Gastrocnemius medialis (tissue), 4 donors: ENCODE measurements at regions not wholly inside any gene's neighbourhood (a gene's known extent, or its start where the extent isn't known, plus 50 kb on each side); places are given as distances from the start of the nearest gene placed in this dataset.

Experiments
- ATAC-seq, 2 donors: fragments of 150-250 bp; one replicate each; pipeline ENCODE4 v1.9.1; 2016
- DNase-seq, 2 donors: peaks; one replicate each; pipeline ENCODE4 v3.0.0-alpha.2; 2019
- H3K27ac ChIP-seq, 4 donors: fragments of 200-600 bp; sonication (generic); 1 replicate in 1 of 4; 2 replicates in 3 of 4; pipeline ENCODE4 v1.5.1; 2016 to 2018; ENCODE audit warnings: mild to moderate bottlenecking in 2 of 4, moderate library complexity in 1 of 4
- H3K27me3 ChIP-seq, 3 donors: fragments of 200-600 bp; sonication (generic) in 2 of 3; 1 replicate in 1 of 3; 2 replicates in 2 of 3; pipeline versions ENCODE4 v1.5.1 to v1.6.0; 2016 to 2019; ENCODE audit warnings: mild to moderate bottlenecking in 1 of 3, moderate library complexity in 1 of 3
- H3K36me3 ChIP-seq, 2 donors: fragments of 200-600 bp; sonication (generic) in 1 of 2; one replicate each; pipeline ENCODE4 v1.5.1; 2017 to 2018
- H3K4me1 ChIP-seq, 2 donors: fragments of 200-600 bp; sonication (generic) in 1 of 2; one replicate each; pipeline ENCODE4 v1.5.1; 2016 to 2017; ENCODE audit warnings: mild to moderate bottlenecking in 2 of 2
- H3K4me3 ChIP-seq, 4 donors: fragments of 200-600 bp; sonication (generic) in 3 of 4; 1 replicate in 1 of 4; 2 replicates in 3 of 4; pipeline ENCODE4 v1.5.1; 2016 to 2019; ENCODE audit warnings: mild to moderate bottlenecking in 2 of 4
- H3K9me3 ChIP-seq, 3 donors: fragments of 200-600 bp; sonication (generic) in 2 of 3; 1 replicate in 1 of 3; 2 replicates in 2 of 3; pipeline ENCODE4 v1.5.1; 2016 to 2019
- POLR2A ChIP-seq, 2 donors: fragments of 450-650 bp; IDR thresholded peaks; one replicate each; pipeline ENCODE4 v1.6.1; 2017; ENCODE audit warnings: antibody characterized with exemption in 2 of 2, mild to moderate bottlenecking in 2 of 2, moderate library complexity in 2 of 2
- in situ Hi-C, 4 donors: fragments of 200-750 bp; cut with MboI; loops; one replicate each; pipeline versions ENCODE4 v1.15.0 to v1.8.0; 2017; ENCODE audit warnings: low sequenced_read_pairs in 4 of 4
- intact Hi-C: fragments of 100-400 bp; cut with DNase I; formaldehyde crosslinking; loops from one replicate; pipeline ENCODE4 v1.15.1; 2023; ENCODE audit warnings: low total_unique reads
- TF ChIP-seq, protein P1 (sequence below), 5 experiments: fragments of 450-650 bp in 3 of 5; fragments of 200-600 bp in 2 of 5; sonication (generic) in 2 of 5; IDR thresholded peaks in 4 of 5; conservative IDR thresholded peaks in 1 of 5; 1 replicate in 4 of 5; 2 replicates in 1 of 5; pipeline ENCODE4 v1.5.1; 2016 to 2019; ENCODE audit warnings: antibody characterized with exemption in 5 of 5, mild to moderate bottlenecking in 3 of 5, moderate library complexity in 3 of 5

DNA sequence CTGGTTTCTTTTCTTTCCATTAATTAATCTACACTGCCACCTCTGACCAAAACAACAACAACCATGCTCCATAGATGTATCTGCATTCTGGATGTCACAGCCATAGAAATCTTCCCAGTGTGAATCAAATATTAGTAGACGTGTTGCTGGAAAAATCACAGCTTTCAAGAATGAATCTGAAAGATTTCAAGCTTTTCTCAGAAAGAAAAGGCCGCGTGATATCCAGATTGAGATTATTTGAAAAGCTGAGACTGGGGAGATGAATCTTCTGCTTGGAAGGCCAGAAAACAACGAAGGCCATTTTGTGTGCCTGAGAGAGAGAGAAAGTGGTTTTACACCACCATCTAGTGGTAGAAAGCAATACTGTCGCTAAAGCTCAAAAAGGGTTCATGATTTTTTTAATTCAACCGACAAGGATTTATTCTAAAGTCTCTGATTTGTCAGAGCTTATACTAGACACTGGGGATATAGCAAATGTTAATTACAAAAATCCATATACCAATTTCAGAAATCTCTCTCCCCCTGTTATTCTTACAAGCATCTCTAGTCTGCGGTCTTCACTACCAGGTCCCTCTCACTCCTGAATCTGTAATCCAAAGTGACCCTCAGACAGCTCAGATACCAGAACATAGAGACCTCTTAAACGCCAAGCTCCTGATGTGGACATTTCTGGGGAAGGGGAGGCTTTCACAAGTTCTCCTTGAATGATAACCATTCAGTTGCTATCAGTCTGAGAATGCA lies 87.5 kb upstream of the SGIP1 start:
- no peaks in the 10 kb centered on the region for H3K9me3 ChIP-seq
- DNase-seq (no peak), ATAC-seq (peak; percentile 84 to 87)
- H3K36me3 ChIP-seq = no peaks in the 10 kb centered on the region
- peaks cover 19 to 21% of the 10 kb centered on the region in 2 donors for H3K4me1 ChIP-seq
- intact Hi-C loops (loop anchor here (1.0 to 5.0 kb wide), 3 partner anchors 94 to 487 kb away; no protein-coding TSS in a partner anchor), in situ Hi-C loops (loop anchor here in 1 of 4 donors (10.0 kb wide), 1 partner anchor 492 kb away; no protein-coding TSS in a partner anchor)
- no peak overlapping the region for H3K4me3 ChIP-seq
- peak overlapping the region in 3 of 4 donors; percentile 36 to 42 (median 39) for H3K27ac ChIP-seq
- H3K27me3 ChIP-seq = no peaks in the 10 kb centered on the region
- TF ChIP-seq, protein P1, sequence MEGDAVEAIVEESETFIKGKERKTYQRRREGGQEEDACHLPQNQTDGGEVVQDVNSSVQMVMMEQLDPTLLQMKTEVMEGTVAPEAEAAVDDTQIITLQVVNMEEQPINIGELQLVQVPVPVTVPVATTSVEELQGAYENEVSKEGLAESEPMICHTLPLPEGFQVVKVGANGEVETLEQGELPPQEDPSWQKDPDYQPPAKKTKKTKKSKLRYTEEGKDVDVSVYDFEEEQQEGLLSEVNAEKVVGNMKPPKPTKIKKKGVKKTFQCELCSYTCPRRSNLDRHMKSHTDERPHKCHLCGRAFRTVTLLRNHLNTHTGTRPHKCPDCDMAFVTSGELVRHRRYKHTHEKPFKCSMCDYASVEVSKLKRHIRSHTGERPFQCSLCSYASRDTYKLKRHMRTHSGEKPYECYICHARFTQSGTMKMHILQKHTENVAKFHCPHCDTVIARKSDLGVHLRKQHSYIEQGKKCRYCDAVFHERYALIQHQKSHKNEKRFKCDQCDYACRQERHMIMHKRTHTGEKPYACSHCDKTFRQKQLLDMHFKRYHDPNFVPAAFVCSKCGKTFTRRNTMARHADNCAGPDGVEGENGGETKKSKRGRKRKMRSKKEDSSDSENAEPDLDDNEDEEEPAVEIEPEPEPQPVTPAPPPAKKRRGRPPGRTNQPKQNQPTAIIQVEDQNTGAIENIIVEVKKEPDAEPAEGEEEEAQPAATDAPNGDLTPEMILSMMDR (IDR thresholded peaks at IDR 0.05 in 4 of 5, conservative IDR thresholded peaks at IDR 0.05 in 1 of 5) = peak; percentile 87 to 96 (median 92)
- TF ChIP-seq POLR2A (IDR thresholded peaks at IDR 0.05) = no peak

DNA sequence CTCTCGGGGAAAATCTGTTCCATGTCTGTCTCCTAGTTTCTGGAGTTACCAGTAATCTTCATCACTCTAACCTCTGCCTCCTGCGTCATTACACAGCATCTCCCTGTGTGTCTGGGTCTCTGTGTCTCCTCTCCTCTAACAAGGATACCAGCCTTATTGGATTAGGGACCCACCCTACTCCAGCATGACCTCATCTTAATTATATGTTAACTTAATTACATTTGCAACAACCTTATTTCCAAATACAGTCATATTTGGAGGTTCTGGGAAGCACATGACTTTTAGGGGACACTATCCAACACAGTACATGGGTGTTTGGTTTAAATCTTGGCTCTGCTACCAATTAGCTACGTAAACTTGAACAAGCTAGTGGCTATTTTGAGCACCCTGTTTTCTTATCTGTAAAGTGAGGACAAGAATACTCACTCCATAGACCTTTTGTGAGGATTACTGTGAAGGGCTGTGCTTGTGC lies 83.9 kb upstream of the SGIP1 start:
- ATAC-seq (peak; percentile 32 to 37), DNase-seq (no peak)
- H3K4me1 ChIP-seq = peaks cover 19 to 21% of the 10 kb centered on the region in 2 donors
- H3K27ac ChIP-seq = peak overlapping the region; percentile 29 to 46 (median 33)
- no peak overlapping the region for H3K4me3 ChIP-seq
- H3K27me3 ChIP-seq = no peaks in the 10 kb centered on the region
- in situ Hi-C loops = loop anchor here in 2 of 4 donors (10.0 to 25.0 kb wide), 2 partner anchors 488 to 505 kb away; no protein-coding TSS in a partner anchor
- TF ChIP-seq, protein P1 (IDR thresholded peaks at IDR 0.05 in 4 of 5, conservative IDR thresholded peaks at IDR 0.05 in 1 of 5) = no peak
- TF ChIP-seq POLR2A (IDR thresholded peaks at IDR 0.05) = no peak
- no peaks in the 10 kb centered on the region for H3K9me3 ChIP-seq
- intact Hi-C loops = no loop called here
- no peaks in the 10 kb centered on the region for H3K36me3 ChIP-seq

DNA sequence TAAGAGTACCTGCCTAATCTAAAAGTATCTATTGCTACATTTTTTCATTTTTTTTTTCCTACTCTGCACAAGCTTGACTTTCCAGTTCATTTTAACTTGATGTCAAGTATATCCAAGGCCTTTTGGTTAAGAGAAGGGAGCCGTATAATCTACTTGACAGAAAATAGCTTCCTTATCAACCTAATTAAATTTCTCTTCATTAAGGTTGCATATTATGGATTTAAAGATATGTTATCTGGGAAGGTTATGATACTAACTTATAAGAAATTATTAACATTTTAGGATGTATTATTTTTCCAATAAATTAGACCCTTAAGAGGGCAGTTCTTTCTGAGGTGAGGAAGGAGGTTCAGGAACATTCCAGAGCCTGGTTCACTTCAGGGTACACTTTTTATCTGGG lies 83.1 kb upstream of the SGIP1 start:
- Histone ChIP-seq H3K36me3 (no peaks in the 10 kb centered on the region), H3K4me3 (no peak overlapping the region), H3K27ac (peak overlapping the region; percentile 10 to 46 (median 32)), H3K4me1 (peaks cover 17 to 19% of the 10 kb centered on the region in 2 donors), H3K27me3 (no peaks in the 10 kb centered on the region), H3K9me3 (no peaks in the 10 kb centered on the region)
- in situ Hi-C loops (loop anchor here in 2 of 4 donors (10.0 to 25.0 kb wide), 2 partner anchors 489 to 506 kb away; no protein-coding TSS in a partner anchor), intact Hi-C loops (no loop called here)
- no peak for TF ChIP-seq POLR2A (IDR thresholded peaks at IDR 0.05)
- TF ChIP-seq, protein P1 (IDR thresholded peaks at IDR 0.05 in 4 of 5, conservative IDR thresholded peaks at IDR 0.05 in 1 of 5) = no peak
- DNase-seq (no peak), ATAC-seq (no peak)

DNA sequence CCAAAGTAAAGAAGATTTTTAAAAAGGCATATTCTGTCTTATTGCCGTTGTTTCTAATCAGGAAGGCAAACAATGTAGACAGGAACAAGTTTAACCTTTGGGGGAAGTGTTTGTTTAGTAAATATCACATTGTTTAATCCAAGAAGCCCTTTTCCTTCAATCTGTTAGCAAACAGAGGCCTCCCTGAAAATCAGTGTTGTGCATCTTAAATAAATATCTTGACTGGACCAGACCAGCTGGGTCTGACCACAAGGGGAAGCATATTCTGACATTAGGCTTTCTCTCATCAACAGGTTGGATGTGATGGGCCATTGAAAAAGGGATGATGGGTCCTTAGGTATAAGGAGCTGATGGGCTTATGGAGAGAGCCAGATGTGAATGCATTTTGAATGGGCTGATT lies 81.8 kb upstream of the SGIP1 start:
- Histone ChIP-seq H3K36me3 (no peaks in the 10 kb centered on the region), H3K27ac (no peak overlapping the region), H3K27me3 (no peaks in the 10 kb centered on the region), H3K4me3 (no peak overlapping the region), H3K4me1 (peaks cover 14% of the 10 kb centered on the region in 2 donors), H3K9me3 (no peaks in the 10 kb centered on the region)
- intact Hi-C loops (no loop called here), in situ Hi-C loops (loop anchor here in 2 of 4 donors (10.0 to 25.0 kb wide), 2 partner anchors 490 to 507 kb away; no protein-coding TSS in a partner anchor)
- TF ChIP-seq POLR2A (IDR thresholded peaks at IDR 0.05) = no peak
- TF ChIP-seq, protein P1 (IDR thresholded peaks at IDR 0.05 in 4 of 5, conservative IDR thresholded peaks at IDR 0.05 in 1 of 5) = no peak
- no peak for DNase-seq
- no peak for ATAC-seq
